ENCODE measurements at regions not wholly inside any gene's neighbourhood (a gene's known extent, or its start where the extent isn't known, plus 50 kb on each side); places are given as distances from the start of the nearest gene placed in this dataset.

DNA sequence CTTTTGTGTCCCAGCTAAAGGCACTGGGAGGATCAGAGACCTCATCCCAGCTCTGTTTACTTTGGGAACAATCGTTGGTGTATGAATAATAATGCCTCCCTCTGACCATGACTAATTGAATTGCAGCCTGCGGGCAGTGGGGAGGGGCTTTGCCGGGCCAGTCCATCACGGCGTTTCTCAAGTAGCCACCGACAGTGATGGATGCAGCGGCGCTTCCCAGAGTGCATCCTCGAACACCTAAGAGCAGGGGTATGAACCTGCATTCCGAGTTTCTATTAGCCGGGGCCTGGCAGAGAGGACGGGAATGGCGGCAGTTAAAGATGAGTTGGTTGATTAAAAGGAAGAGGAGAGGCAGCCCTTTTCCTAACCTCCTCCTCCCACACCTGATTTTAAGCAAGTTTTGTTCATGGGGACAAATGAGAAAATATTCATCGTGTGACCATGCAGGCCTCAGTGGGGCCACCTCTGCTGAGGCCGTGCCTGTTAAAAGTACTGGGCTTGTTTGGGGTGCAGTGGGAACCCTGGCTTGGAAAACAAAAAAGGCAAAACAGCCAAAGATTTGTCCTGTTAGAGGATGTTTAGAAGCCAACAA lies 154.1 kb downstream of the FOXA2 start:
- no peak for DNase-seq

DNA sequence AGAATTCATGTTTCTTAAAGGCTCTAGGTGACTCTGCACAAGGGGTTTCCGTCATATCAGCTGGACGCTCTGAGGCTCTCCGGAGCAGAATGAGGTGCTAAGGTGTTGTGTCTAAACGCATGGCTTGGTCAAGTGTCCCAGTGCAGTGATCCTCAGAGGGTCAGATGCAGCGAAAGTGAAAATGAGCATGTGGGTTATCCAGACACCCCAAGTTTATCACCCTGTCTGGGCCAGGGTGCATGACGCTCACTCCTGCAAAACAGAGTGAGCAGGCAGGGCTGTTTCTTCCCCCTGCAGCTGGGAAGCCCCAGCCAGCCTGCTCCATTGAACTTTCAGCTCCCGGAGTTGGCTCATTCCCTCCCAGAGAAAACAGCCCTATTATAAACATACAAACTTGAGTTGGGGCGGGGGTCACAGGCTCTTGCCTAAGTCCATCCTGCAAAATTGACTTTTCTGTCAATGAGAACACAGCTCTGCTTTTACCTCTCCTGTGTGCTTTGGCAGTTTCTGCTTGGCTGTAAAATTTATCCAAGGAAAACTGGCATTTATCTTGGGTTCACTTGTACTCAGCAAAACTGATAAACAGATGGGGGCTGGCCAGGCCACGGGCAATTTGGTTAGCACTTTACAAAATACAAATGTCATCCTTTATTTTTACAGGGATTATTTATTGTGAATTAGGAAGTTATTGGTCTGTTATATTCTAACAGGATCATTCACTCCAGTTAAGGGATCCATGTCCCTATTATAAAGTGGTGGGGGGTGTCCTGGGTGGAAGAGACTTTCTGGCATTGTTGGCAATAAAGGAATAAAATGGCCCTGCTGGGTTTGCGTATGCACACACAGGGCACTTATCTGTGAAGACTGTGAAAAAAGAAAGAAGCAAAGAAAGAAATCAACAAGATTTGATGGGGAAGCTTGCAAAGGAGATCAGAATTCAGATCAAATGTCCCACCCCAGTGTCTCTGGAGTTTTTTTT lies 154.9 kb downstream of the FOXA2 start:
- no peak for DNase-seq

DNA sequence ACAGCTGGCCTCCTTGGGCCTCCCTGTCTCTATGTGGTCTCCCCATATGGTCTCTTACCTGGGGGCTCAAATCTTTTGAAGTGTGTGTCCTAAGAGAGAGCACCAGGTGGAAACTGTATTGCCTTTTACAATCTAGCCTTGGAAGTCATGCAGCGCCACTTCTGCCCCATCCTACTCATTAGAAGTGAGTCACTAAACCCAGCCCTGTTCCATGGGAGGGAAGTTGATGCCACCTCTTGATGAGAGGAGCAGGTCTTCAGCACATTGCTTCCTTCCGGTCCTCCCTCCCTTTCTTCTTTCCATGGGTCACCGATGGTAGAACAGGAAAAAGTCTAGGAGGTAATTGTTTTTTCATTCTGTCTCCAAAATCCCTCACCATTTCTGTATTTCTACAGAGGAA lies 156.3 kb downstream of the FOXA2 start:
- no peak for DNase-seq

DNA sequence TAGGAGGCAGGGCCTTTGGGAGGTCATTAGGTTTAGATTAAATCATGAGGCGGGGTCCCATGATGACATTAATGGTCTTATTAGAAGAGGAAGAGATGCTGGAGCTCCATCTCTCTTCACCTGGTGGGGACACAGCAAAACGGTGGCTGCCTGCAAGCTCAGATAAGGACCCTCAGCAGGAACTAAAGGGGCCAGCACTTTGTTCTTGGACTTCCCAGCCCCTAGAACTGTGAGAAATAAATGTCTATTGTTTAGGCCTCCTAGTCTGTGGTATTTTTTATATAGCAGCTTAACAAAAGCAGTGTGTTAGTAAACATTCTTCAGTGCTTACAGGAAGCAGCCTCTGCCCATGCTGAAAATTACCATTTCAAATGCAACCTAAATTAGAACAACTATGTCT lies 157.6 kb downstream of the FOXA2 start:
- DNase-seq, result no peak

DNA sequence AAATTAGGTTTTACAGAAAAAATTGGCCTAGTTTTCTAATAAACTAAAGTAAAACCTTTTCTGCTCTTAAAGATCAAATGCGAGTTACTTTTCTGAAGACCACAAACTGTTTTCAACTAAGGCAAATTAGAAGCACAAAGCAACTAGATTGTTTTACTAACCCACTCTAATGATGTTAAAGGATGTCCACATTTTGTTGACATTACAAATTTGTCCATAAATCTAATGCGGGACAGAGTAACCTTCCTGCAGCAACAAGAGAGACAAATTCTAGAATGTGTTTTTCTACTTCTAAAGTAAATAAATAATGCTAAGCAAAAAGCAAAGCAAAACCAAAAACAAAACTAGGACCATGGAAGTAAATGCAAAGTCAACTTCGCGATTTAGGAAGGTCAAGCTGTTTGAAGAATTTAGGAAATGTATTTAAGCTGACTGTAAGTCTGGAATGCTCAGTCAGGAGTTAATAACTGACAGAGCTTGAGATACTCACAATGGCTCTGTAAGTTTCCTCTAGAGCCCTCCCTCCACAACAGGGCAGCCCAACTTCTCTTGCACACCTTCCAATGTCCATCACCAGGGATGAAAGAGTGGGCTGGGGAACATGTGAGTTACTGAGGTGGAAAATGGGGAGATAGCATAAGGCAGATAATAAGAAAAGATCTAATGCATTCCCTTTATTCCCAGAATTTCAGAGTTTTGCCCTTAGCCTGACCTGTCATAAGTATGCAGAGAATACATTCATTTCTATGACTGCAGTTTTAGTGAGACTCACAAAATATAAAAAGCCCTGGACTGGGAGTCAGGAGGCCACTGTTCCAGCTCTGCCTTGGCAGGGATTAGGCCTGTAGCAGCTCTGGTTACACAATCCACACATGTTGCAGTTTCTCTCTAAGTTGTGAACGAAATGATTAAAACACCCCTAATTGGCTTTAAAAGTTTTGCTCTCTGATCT lies 158.8 kb downstream of the FOXA2 start:
- no peak for DNase-seq

DNA sequence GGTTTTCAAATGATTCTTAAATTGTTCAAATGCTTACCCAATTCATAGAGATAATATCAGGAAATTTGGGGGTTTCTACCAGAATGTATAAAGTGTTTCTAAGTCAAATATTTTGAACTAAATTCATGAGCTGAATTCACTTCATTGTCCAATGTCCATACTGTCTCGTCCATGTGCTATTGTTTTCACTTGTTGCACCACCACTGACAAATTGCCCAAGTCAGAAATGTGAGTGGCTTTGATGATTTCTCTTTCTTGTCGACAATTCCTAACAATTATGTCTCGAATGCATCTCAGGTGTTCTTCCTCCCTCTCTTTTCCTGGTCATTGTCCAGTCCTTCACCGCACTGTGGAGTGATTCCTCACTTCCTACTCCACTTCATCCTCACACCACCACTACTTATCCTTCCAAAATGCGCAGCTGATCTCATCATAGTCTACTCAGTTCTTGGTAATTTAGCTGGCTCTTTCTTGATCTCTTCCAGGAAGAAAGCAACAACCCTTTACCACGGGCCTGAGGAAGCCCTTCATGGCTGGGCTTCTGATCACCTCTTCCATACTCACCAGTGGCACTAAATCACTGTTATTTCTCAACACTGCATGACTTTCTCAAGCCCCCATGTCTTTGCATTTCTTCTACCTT lies 161.1 kb downstream of the FOXA2 start:
- no peak for DNase-seq

DNA sequence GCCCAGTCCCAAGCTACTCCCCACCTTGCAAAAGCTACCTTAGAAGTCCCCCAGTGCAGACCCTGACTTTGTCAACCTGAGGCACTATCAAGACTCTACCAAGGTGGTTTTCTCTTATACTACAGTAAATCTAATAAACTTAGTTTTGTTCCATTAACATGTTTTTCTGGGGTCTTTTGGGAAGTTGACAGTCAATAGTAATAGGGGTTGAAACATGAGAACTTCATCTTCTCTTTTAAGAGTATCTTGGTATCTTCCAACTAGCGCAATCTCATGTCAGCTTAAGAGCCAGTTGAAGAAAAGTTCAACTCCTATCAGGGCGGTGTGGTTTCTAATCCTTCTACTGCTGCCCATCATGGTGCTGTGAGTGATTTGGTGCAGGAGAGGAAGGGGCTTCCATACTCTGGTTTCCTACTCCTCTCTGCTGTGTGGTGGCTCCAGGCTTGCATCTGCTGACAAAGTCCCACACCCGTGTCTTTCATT lies 164.2 kb downstream of the FOXA2 start:
- no peak for DNase-seq

DNA sequence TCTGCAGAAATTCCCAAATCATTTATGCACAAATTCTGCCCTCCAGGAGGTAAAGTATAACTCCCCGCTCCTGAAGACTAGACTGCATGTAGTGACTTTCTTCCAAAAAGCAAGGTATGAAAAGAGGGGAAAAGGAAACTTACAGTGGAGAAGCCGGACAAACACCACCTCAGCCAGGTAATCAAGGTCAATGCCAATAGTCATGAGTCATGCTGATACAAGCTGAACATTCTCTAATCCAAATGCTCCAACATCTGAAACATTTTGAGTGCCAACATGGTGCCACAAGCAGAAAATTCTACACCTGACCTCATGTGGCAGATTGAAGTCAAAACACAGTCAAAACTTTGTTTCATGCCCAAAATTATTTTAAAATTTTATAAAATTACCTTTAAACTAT lies 165.6 kb downstream of the FOXA2 start:
- DNase-seq, result no peak

DNA sequence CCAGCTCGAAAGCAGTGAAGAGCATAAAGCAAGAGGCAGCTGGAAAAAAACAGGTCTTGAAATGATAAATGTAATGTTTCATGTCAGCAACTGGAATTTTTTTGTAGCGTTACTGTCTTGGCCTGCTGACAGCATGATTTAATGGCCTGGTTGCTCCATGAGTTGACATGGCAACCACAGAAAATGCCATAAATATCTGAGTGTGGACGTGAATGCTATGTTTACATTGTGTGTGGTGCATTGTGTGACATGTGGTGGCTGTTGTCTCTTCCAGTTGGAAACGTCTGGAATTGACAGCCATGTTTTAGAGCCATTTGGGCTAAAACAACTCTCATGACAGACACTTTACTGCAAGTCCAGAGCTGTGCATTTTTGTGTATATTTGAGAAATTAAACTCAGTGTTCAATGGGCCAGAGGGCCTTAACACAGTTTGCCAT lies 170.0 kb downstream of the FOXA2 start:
- DNase-seq, result no peak

DNA sequence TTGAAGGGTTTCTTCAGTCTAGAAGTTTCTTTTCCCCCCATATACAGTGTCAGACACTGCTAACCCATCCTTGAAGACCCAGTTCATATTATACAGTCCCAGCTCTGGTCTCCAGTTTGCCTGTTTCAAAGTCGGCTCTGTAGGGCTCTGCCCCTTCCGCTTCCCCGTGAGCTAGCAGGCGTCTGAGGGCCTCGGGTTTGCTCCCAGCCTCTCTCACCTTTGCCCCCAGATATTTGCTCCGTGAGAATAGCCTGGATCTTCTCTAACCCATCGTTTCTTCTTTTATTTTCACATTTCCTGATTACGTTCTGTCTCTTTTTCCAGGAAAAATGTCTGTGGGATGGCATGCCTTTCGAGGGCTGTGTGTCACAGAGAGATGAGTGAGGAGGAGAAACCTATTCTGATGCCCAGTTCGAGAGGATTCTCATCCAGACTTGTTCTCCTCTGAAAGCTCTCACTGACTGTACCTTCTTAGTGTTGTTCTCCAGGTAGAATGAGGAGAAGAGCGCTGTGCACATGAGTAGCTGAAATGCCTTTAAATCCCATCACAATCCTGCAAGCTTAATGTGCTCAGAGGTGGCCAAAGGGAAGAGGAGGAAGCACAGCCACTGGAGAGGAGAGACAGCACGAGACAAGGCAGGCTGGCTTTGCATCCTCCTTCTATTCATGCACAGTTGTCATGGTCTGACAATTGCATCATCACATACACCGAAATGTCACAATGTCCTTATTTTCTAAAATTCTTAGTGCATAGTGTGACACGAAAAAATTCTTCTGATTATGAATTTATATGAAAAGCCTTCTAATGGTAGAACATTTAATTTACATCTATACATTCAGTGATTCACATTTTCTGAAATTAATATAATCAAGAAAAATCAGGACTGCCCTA lies 171.1 kb downstream of the FOXA2 start:
- no peak for DNase-seq

DNA sequence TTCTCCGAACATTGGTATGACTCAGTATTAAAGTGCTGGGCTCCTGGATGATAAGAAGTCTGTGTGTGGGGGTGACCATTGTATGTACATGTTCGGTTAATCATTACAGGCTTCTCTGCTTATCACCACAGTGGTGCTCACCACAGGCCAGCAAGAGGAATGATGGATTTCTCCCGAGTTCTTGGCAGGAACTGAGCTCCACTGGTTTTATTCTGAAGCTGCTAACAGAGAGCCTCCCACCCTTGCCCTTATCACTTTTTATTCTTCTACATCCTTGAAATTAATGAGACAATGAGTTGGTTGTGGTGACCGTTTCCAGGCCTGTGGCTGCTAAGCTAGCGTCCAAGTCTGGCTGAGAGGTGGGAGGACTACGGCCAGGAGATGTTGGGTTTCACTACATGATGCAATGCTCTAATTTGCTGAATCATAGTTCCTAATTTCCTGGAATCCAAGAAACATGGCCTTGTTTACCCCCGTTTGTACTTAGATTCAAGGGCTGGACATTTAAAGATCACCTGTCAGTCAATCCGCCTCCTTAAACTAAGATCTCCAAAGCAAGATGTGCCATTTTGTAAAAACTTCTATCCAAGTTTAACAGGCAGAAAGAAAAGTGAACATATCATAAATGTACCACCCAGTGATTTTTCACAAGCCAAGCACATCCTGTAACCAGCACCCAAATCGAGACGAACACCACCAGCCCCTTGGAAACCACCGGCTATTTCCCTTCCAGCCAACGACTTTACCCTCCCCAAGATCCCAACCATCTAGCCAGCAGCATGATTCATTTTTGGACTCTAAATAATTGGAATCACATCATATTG lies 172.5 kb downstream of the FOXA2 start:
- DNase-seq, result no peak

DNA sequence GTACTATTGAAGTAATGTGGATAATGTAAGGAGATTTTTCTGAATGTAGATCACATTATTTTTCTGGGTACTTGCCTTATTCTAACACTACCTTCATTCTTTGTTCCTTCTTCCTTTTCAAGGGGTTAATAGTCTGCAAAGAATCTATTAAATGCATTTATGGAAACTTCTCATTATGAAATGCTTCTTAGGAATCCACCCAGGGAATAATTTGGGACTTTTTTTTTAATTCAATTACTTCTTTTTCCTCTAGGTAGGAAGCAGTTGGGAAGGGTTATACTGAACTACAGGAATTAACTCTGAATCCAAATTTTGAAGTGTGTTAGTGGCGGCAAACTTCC lies 173.1 kb downstream of the FOXA2 start:
- DNase-seq, result no peak

DNA sequence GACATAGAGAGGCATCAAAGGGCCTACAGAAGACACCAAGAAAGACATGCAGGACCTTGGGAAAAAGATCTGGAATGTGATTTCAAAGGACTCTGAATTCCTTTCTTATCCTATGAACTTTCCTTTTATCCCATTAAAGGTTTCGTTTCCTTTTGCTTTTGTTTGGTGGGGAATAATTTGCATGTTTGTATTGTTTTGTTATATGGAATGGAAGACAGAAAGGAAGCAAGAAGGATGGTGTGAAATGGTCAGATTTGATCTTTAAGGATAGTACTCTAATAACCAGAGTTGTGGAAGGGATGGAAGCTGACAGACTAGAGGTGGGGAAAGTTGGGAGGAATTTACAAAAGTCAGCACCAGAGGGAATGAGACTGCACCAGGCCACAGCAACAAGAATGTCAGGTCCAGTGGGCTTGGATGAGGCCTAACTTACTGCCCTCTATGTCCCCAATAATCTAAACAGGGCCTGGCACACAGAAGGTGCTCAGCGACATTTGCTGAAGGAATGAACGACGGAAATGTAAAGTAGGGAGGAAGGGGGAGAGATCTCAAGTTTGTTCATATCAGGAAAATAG lies 173.7 kb downstream of the FOXA2 start:
- DNase-seq, result no peak

DNA sequence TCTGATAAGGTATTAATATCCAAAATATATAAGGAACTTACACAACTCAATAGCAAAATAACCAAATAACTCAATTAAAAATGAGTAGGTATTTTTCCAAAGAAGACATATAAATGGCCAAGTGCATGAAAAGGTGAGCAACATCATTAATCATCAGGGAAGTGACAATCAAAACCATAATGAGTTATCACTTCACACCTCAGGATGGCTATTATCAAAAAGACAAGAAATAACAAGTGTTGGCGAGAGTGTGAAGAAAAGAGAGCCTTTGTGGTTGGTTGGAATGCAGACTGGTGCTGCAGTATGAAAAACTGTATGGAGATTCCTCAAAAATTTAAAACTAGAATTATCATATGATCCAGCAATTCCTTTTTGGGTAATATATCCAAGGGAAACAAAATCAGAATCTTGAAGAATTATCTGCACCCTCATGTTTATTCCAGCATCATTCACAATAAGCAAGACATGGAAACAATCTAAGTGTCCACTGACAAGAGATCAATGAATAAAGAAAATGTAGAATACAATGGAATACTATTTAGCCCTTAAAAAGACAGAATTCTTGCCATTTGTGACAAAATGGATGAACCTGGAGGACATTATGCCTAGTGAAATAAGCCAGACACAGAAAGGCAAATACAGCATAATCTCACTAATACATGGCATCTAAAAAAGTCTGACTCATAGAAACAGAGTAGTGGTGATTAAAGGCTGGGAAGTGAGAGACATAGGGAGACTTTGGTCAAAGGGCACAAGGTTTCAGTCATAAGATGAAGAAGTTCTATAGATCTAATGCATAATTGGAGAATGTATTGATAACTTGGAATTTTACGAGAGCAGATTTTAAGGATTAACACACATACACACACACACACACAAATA lies 175.6 kb downstream of the FOXA2 start:
- no peak for DNase-seq

DNA sequence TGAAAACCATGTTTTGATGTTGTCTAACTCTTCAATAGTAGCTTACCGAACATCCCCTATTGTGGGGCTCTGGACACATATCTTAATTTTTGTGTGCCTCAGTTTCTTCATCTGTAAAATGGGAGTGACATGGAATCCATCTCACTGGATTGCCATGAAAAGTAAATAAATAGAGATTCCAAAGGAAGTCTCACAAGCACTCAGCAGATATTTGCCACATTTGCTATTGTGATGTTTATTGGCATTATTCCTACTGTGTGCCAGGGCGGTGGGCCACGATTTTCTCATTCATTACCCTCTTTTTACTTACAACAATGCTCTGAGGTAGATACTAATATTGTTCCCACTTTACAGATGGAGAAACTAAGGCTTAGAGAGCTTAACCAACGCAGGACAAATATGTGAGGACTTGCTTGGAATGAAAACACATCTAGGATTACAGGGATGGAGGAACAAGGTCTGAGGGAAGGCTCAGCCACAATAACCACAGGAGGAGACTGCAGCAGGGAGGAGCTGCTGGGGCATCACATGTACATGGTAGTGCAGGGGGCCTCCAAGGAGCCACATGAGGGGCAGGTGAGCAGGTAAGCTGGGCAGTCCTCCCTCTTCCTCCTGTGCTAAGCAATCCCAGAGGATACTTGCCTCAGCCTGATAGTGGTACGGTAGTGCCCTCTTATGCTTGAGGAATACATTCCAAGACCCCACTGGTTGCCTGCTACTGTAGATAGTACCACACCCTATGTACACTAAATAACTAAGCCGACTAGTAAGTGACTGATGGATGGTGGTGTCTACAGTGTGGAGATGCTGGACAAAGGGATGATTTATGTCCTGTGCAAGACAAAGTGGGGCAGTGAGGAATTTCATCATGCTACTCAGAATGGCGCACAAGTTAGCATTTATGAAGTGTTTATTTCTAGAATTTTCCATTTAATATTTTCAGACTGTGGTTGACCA lies 176.9 kb downstream of the FOXA2 start:
- DNase-seq, result no peak

DNA sequence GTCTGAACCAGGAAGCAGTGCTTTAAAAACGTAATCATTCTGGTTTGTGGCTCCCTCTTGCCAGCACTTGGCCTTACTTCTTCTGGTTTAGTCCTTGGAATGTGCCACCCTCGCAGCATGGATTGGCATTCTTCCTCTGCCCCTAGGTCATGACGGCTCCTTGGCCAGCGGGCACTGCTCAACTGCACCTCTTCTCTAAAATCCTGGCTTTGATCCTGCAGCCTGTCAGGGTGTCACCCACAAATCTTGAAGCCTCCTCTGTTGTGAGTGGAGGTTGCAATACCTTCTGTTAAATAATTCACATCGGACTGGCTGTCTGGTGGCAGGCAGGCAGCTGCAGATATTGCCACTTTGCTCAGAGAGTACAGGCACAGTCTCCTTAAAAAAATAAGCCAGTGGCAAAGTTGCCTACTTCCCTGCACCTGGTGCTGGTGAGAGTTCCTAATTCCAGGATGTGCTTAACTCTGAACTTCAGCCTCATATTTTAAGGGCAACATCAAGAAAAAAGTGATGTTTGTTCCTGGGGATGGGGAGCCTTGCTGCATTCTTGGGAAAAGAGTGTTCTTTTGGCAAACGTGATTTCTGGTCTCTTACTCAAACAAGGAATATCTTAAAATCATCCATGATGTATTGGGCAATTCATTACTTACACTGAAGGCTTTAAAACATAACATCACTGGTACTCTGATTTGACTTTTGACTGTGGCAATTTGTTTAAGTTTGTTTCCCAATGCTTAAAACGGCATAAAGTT lies 179.8 kb downstream of the FOXA2 start:
- no peak for DNase-seq

Data from NCI-H1694 treated with DMSO at 0.1 percent for 48 hours (cell line).